ENCODE measurements at regions not wholly inside any gene's neighbourhood (a gene's known extent, or its start where the extent isn't known, plus 50 kb on each side); places are given as distances from the start of the nearest gene placed in this dataset.
"Not testable (repeated sequence)": the region's sequence is repeated elsewhere in the genome, so short reads cannot be mapped to it uniquely, and the experiment has no call there.

DNA sequence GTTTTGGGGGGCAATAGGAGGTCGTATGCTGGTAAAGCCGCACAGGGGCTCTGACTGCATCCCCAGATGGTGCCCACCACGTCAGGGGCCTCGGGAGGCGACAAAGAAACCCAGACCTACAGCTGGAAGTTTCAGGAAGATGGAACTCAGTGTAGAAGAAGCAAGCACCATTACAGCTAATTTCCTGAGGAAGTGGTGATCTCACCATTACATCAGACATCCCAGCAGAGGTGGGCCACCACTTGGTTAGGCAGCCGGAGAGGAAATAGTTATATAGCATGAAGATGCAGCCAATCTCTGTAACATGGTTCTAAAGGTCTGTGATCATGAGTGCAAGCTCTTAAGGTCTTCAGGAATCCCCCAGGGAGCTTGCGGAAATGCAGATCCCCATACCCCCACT, 127.3 kb upstream of the PCBD1 start:
- DNase-seq = peak; percentile 38
- CTCF ChIA-PET = no interaction called here
- Mint-ChIP-seq H3K4me1 (ENCODE audit: low read depth) (peaks cover 5% of the 10 kb centered on the region), H3K27me3 (peaks cover 2% of the 10 kb centered on the region), H3K4me3 (no peak overlapping the region), H3K9me3 (no peaks in the 10 kb centered on the region), H3K27ac (no peak overlapping the region), H3K36me3 (ENCODE audit: low read depth) (no peaks in the 10 kb centered on the region)
- peak; percentile 47 for ATAC-seq
- POLR2A ChIA-PET = no interaction called here
- TF ChIP-seq, protein P1, sequence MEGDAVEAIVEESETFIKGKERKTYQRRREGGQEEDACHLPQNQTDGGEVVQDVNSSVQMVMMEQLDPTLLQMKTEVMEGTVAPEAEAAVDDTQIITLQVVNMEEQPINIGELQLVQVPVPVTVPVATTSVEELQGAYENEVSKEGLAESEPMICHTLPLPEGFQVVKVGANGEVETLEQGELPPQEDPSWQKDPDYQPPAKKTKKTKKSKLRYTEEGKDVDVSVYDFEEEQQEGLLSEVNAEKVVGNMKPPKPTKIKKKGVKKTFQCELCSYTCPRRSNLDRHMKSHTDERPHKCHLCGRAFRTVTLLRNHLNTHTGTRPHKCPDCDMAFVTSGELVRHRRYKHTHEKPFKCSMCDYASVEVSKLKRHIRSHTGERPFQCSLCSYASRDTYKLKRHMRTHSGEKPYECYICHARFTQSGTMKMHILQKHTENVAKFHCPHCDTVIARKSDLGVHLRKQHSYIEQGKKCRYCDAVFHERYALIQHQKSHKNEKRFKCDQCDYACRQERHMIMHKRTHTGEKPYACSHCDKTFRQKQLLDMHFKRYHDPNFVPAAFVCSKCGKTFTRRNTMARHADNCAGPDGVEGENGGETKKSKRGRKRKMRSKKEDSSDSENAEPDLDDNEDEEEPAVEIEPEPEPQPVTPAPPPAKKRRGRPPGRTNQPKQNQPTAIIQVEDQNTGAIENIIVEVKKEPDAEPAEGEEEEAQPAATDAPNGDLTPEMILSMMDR (IDR thresholded peaks at IDR 0.05) = no peak
- intact Hi-C loops (cut with micrococcal nuclease) = no loop called here

- intact Hi-C loops (cut with micrococcal nuclease); H3K4me1 Mint-ChIP-seq (ENCODE audit: low read depth); H3K27me3 Mint-ChIP-seq; H3K27ac Mint-ChIP-seq; H3K4me3 Mint-ChIP-seq; H3K36me3 Mint-ChIP-seq (ENCODE audit: low read depth); DNase-seq; H3K9me3 Mint-ChIP-seq; POLR2A ChIA-PET; ATAC-seq: not testable (repeated sequence)
- CTCF ChIA-PET = interaction anchor here (0.8 kb wide), 1 partner anchor 95 kb away, joined by 3 read pairs; no protein-coding TSS in a partner anchor
These were observed 131.7 kb upstream of the PCBD1 start for GRCh38 chr10:71020061-71020460.

GRCh38 chr10:71021402-71021801, 133.0 kb upstream of the PCBD1 start:
- CTCF ChIA-PET = interaction anchor here (1.0 kb wide), 1 partner anchor 12 kb away, joined by 3 read pairs; no protein-coding TSS in a partner anchor
- Mint-ChIP-seq H3K36me3 (ENCODE audit: low read depth) (no peaks in the 10 kb centered on the region), H3K27ac (no peak overlapping the region), H3K4me3 (no peak overlapping the region), H3K27me3 (peaks cover 5% of the 10 kb centered on the region), H3K4me1 (ENCODE audit: low read depth) (no peaks in the 10 kb centered on the region), H3K9me3 (no peaks in the 10 kb centered on the region)
- POLR2A ChIA-PET = no interaction called here
- intact Hi-C loops (cut with micrococcal nuclease) = no loop called here
- TF ChIP-seq, protein P1 (IDR thresholded peaks at IDR 0.05) = no peak
- ATAC-seq (no peak), DNase-seq (no peak)

DNA sequence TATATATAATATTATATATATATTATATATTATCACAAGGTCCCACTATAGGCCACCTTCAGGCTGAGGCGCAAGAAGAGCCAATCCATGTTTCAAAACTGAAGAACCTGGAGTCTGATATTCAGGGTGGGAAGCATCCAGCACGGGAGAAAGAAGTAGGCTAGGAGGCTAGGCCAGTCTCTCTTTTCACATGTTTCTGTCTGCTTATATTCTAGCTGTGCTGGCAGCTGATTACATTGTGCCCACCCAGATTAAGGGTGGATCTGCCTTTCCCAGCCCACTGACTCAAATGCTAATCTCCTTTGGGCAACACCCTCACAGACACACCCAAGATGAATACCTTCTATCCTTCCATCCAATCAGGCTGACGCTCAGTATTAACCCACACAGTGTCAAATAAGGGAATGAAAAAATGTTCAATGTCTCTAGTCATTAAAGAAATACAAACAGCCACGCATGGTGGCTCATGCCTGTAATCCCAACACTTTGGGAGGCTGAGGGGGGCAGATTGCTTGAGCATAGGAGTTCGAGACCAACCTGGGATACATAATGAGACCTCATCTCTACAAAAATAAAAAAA, 135.4 kb upstream of the PCBD1 start:
- no peak overlapping the region for H3K4me3 Mint-ChIP-seq
- TF ChIP-seq, protein P1 (IDR thresholded peaks at IDR 0.05) = no peak
- no peak for DNase-seq
- H3K27me3 Mint-ChIP-seq = peaks cover 5% of the 10 kb centered on the region
- ChIA-PET CTCF (no interaction called here), POLR2A (no interaction called here)
- H3K9me3 Mint-ChIP-seq = no peaks in the 10 kb centered on the region
- no peak for ATAC-seq
- no peaks in the 10 kb centered on the region for H3K36me3 Mint-ChIP-seq (ENCODE audit: low read depth)
- intact Hi-C loops (cut with micrococcal nuclease) = no loop called here
- no peak overlapping the region for H3K27ac Mint-ChIP-seq
- H3K4me1 Mint-ChIP-seq (ENCODE audit: low read depth) = no peaks in the 10 kb centered on the region

- Mint-ChIP-seq H3K27ac (no peak overlapping the region), H3K36me3 (ENCODE audit: low read depth) (no peaks in the 10 kb centered on the region), H3K4me1 (ENCODE audit: low read depth) (no peaks in the 10 kb centered on the region), H3K27me3 (peaks cover 5% of the 10 kb centered on the region), H3K4me3 (no peak overlapping the region), H3K9me3 (no peaks in the 10 kb centered on the region)
- intact Hi-C loops (cut with micrococcal nuclease) = no loop called here
- no peak for ATAC-seq
- ChIA-PET CTCF (no interaction called here), POLR2A (no interaction called here)
- TF ChIP-seq, protein P1 (IDR thresholded peaks at IDR 0.05) = no peak
- no peak for DNase-seq
These were observed 136.1 kb upstream of the PCBD1 start for GRCh38 chr10:71024490-71024889.

GRCh38 chr10:71025535-71025934, 137.2 kb upstream of the PCBD1 start:
- Mint-ChIP-seq H3K4me3 (no peak overlapping the region), H3K27me3 (peaks cover 5% of the 10 kb centered on the region), H3K4me1 (ENCODE audit: low read depth) (no peaks in the 10 kb centered on the region), H3K27ac (no peak overlapping the region), H3K36me3 (ENCODE audit: low read depth) (no peaks in the 10 kb centered on the region), H3K9me3 (no peaks in the 10 kb centered on the region)
- intact Hi-C loops (cut with micrococcal nuclease) = no loop called here
- POLR2A ChIA-PET = no interaction called here
- ATAC-seq = no peak
- TF ChIP-seq, protein P1 (IDR thresholded peaks at IDR 0.05) = no peak
- CTCF ChIA-PET = no interaction called here
- DNase-seq = no peak
